HEK293 (cell line): ENCODE measurements at regions not wholly inside any gene's neighbourhood (a gene's known extent, or its start where the extent isn't known, plus 50 kb on each side); places are given as distances from the start of the nearest gene placed in this dataset.

Experiments
- CTCF ChIA-PET: fragments of 350-600 bp; formaldehyde crosslinking; extraction: SDS; loops from one replicate; lab custom pipeline; 2021; ENCODE audit warnings: antibody characterized with exemption; lab: Yijun Ruan, JAX
- POLR2A ChIA-PET: fragments of 300-600 bp; formaldehyde crosslinking; extraction: SDS; loops from one replicate; lab custom pipeline; 2020; ENCODE audit warnings: antibody characterized with exemption, inconsistent platforms; lab: Yijun Ruan, JAX
- H3K27ac ChIP-seq: fragments of 200-500 bp; sonication (Bioruptor generic); 2 replicates; pipeline ENCODE4 v1.5.1; 2014; ENCODE audit warnings: low read depth, low read length, control low read depth, inconsistent platforms; ENCODE audit errors: extremely low read depth
- H3K36me3 ChIP-seq, 2 experiments: fragments of 200-500 bp in 1 of 2; sonication (Bioruptor generic) in 1 of 2; 1 replicate in 1 of 2; 2 replicates in 1 of 2; pipeline ENCODE4 v1.5.1; 2014 to 2017; ENCODE audit warnings: inconsistent platforms in 2 of 2, low read length in 2 of 2; ENCODE audit not compliant: control insufficient read depth in 2 of 2, insufficient read depth in 1 of 2
- H3K4me1 ChIP-seq: fragments of 200-500 bp; sonication (Bioruptor generic); 2 replicates; pipeline ENCODE4 v1.5.1; 2014; ENCODE audit warnings: mild to moderate bottlenecking, low read length, inconsistent platforms; ENCODE audit not compliant: control insufficient read depth, insufficient read depth
- H3K4me3 ChIP-seq: 2 replicates; pipeline ENCODE4 v1.5.1; 2011; ENCODE audit warnings: low read depth, mild to moderate bottlenecking, control low read depth, low read length, moderate library complexity
- H3K9me3 ChIP-seq: fragments of 200-500 bp; sonication (Bioruptor generic); 2 replicates; pipeline ENCODE4 v1.5.1; 2014; ENCODE audit warnings: low read depth, low read length, inconsistent platforms; ENCODE audit not compliant: control insufficient read depth, insufficient read depth
- KLF8 ChIP-seq: fragments of 450-650 bp; formaldehyde crosslinking; IDR thresholded peaks from 2 replicates; pipeline ENCODE4 v1.5.1; 2016; ENCODE audit warnings: missing biosample characterization, missing genetic modification characterization
- PRDM1 ChIP-seq: fragments of 450-650 bp; formaldehyde crosslinking; IDR thresholded peaks from 2 replicates; pipeline ENCODE4; 2016; ENCODE audit warnings: missing biosample characterization, missing genetic modification characterization
- PRDM6 ChIP-seq: fragments of 450-650 bp; formaldehyde crosslinking; IDR thresholded peaks from 2 replicates; pipeline ENCODE4 v1.5.1; 2017; ENCODE audit warnings: missing biosample characterization, missing genetic modification characterization
- SCRT1 ChIP-seq: fragments of 450-650 bp; formaldehyde crosslinking; IDR thresholded peaks from 2 replicates; pipeline ENCODE4 v1.5.1; 2016; ENCODE audit warnings: missing biosample characterization, missing genetic modification characterization, borderline replicate concordance
- ZBTB17 ChIP-seq: fragments of 450-650 bp; formaldehyde crosslinking; IDR thresholded peaks from 2 replicates; pipeline ENCODE4 v1.5.1; 2016; ENCODE audit warnings: missing biosample characterization, missing genetic modification characterization
- ZNF19 ChIP-seq: fragments of 450-650 bp; formaldehyde crosslinking; IDR thresholded peaks from 2 replicates; pipeline ENCODE4; 2016; ENCODE audit warnings: missing biosample characterization, missing genetic modification characterization, low read depth
- ZNF423 ChIP-seq: fragments of 450-650 bp; formaldehyde crosslinking; IDR thresholded peaks from 2 replicates; pipeline ENCODE4 v1.5.1; 2016; ENCODE audit warnings: missing biosample characterization, missing genetic modification characterization
- ZNF48 ChIP-seq: fragments of 450-650 bp; formaldehyde crosslinking; IDR thresholded peaks from 2 replicates; pipeline ENCODE4 v1.5.1; 2016; ENCODE audit warnings: missing biosample characterization, missing genetic modification characterization
- ZNF645 ChIP-seq: fragments of 450-650 bp; formaldehyde crosslinking; IDR thresholded peaks from 2 replicates; pipeline ENCODE4; 2016; ENCODE audit warnings: missing biosample characterization, missing genetic modification characterization
- ZNF654 ChIP-seq: fragments of 450-650 bp; formaldehyde crosslinking; IDR thresholded peaks from 2 replicates; pipeline ENCODE4 v1.5.1; 2016; ENCODE audit warnings: low read depth, missing biosample characterization, missing genetic modification characterization
- ZNF768 ChIP-seq: fragments of 450-650 bp; formaldehyde crosslinking; IDR thresholded peaks from 2 replicates; pipeline ENCODE4 v1.5.1; 2018; ENCODE audit warnings: missing biosample characterization, mild to moderate bottlenecking, missing genetic modification characterization
- ZNF777 ChIP-seq: fragments of 450-650 bp; formaldehyde crosslinking; IDR thresholded peaks from 2 replicates; pipeline ENCODE4 v1.5.1; 2017; ENCODE audit warnings: missing biosample characterization, missing genetic modification characterization, borderline replicate concordance
- TF ChIP-seq, protein P1 (sequence below): fragments of 450-650 bp; formaldehyde crosslinking; IDR thresholded peaks from 2 replicates; pipeline ENCODE4 v1.5.1; 2016; ENCODE audit warnings: missing biosample characterization, missing genetic modification characterization, borderline replicate concordance
- TF ChIP-seq, protein P2 (sequence below): IDR thresholded peaks from 2 replicates; pipeline ENCODE4 v1.6.1; 2011; ENCODE audit warnings: mild to moderate bottlenecking, low read depth, low read length, borderline replicate concordance
- TF ChIP-seq, protein P3 (sequence below): fragments of 450-650 bp; formaldehyde crosslinking; IDR thresholded peaks from 2 replicates; pipeline ENCODE4 v1.5.1; 2016; ENCODE audit warnings: missing biosample characterization, missing genetic modification characterization
- TF ChIP-seq, protein P4 (sequence below): fragments of 450-650 bp; formaldehyde crosslinking; IDR thresholded peaks from 2 replicates; pipeline ENCODE4 v1.5.1; 2016; ENCODE audit warnings: missing biosample characterization, missing genetic modification characterization

DNA sequence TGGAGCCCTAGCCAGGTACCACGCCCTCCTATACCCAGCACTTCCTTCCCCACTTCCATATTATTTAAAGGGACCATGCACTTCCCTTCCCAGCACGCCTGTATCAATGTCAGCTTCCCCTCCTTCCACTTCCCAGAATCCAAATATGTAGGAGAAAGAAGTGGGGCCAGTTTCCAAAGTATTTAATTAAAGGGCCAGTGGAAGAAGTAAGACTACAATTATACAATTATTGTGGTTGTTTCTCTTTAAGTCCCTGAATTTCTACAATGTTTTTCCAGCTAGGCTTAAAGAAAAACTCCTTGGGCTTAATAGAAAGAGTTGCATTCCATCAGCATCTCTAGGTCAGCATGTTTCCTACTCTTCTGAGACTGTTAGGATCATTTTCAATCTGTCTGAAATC, 515.8 kb downstream of the PREX1 start:
- H3K9me3 ChIP-seq: no peaks in the 10 kb centered on the region
- ChIA-PET CTCF (no interaction called here), POLR2A (no interaction called here)
- H3K4me3 ChIP-seq: no peak overlapping the region
- no peak overlapping the region for H3K27ac ChIP-seq
- H3K4me1 ChIP-seq: no peaks in the 10 kb centered on the region
- H3K36me3 ChIP-seq: no peaks in the 10 kb centered on the region
- TF ChIP-seq ZNF19 (no peak), SCRT1 (tag by site-specific recombination) (no peak), ZBTB17 (no peak), ZNF645 (no peak), ZNF768 (tag by site-specific recombination) (no peak), ZNF48 (tag by site-specific recombination) (no peak), PRDM6 (tag by site-specific recombination) (no peak), PRDM1 (tag by site-specific recombination) (no peak), ZNF654 (tag by site-specific recombination) (no peak), KLF8 (tag by site-specific recombination) (no peak), ZNF777 (tag by site-specific recombination) (no peak), ZNF423 (tag by site-specific recombination) (no peak)
- TF ChIP-seq, protein P1, sequence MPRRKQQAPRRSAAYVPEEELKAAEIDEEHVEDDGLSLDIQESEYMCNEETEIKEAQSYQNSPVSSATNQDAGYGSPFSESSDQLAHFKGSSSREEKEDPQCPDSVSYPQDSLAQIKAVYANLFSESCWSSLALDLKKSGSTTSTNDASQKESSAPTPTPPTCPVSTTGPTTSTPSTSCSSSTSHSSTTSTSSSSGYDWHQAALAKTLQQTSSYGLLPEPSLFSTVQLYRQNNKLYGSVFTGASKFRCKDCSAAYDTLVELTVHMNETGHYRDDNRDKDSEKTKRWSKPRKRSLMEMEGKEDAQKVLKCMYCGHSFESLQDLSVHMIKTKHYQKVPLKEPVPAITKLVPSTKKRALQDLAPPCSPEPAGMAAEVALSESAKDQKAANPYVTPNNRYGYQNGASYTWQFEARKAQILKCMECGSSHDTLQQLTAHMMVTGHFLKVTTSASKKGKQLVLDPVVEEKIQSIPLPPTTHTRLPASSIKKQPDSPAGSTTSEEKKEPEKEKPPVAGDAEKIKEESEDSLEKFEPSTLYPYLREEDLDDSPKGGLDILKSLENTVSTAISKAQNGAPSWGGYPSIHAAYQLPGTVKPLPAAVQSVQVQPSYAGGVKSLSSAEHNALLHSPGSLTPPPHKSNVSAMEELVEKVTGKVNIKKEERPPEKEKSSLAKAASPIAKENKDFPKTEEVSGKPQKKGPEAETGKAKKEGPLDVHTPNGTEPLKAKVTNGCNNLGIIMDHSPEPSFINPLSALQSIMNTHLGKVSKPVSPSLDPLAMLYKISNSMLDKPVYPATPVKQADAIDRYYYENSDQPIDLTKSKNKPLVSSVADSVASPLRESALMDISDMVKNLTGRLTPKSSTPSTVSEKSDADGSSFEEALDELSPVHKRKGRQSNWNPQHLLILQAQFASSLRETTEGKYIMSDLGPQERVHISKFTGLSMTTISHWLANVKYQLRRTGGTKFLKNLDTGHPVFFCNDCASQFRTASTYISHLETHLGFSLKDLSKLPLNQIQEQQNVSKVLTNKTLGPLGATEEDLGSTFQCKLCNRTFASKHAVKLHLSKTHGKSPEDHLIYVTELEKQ: no peak
- TF ChIP-seq, protein P2, sequence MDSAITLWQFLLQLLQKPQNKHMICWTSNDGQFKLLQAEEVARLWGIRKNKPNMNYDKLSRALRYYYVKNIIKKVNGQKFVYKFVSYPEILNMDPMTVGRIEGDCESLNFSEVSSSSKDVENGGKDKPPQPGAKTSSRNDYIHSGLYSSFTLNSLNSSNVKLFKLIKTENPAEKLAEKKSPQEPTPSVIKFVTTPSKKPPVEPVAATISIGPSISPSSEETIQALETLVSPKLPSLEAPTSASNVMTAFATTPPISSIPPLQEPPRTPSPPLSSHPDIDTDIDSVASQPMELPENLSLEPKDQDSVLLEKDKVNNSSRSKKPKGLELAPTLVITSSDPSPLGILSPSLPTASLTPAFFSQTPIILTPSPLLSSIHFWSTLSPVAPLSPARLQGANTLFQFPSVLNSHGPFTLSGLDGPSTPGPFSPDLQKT: no peak
- TF ChIP-seq, protein P3, sequence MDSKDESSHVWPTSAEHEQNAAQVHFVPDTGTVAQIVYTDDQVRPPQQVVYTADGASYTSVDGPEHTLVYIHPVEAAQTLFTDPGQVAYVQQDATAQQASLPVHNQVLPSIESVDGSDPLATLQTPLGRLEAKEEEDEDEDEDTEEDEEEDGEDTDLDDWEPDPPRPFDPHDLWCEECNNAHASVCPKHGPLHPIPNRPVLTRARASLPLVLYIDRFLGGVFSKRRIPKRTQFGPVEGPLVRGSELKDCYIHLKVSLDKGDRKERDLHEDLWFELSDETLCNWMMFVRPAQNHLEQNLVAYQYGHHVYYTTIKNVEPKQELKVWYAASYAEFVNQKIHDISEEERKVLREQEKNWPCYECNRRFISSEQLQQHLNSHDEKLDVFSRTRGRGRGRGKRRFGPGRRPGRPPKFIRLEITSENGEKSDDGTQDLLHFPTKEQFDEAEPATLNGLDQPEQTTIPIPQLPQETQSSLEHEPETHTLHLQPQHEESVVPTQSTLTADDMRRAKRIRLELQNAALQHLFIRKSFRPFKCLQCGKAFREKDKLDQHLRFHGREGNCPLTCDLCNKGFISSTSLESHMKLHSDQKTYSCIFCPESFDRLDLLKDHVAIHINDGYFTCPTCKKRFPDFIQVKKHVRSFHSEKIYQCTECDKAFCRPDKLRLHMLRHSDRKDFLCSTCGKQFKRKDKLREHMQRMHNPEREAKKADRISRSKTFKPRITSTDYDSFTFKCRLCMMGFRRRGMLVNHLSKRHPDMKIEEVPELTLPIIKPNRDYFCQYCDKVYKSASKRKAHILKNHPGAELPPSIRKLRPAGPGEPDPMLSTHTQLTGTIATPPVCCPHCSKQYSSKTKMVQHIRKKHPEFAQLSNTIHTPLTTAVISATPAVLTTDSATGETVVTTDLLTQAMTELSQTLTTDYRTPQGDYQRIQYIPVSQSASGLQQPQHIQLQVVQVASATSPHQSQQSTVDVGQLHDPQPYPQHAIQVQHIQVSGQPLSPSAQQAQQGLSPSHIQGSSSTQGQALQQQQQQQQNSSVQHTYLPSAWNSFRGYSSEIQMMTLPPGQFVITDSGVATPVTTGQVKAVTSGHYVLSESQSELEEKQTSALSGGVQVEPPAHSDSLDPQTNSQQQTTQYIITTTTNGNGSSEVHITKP (tag by site-specific recombination): no peak
- TF ChIP-seq, protein P4, sequence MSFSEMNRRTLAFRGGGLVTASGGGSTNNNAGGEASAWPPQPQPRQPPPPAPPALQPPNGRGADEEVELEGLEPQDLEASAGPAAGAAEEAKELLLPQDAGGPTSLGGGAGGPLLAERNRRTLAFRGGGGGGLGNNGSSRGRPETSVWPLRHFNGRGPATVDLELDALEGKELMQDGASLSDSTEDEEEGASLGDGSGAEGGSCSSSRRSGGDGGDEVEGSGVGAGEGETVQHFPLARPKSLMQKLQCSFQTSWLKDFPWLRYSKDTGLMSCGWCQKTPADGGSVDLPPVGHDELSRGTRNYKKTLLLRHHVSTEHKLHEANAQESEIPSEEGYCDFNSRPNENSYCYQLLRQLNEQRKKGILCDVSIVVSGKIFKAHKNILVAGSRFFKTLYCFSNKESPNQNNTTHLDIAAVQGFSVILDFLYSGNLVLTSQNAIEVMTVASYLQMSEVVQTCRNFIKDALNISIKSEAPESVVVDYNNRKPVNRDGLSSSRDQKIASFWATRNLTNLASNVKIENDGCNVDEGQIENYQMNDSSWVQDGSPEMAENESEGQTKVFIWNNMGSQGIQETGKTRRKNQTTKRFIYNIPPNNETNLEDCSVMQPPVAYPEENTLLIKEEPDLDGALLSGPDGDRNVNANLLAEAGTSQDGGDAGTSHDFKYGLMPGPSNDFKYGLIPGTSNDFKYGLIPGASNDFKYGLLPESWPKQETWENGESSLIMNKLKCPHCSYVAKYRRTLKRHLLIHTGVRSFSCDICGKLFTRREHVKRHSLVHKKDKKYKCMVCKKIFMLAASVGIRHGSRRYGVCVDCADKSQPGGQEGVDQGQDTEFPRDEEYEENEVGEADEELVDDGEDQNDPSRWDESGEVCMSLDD (tag by site-specific recombination): no peak
